AG10803 (cell line): ENCODE measurements at regions not wholly inside any gene's neighbourhood (a gene's known extent, or its start where the extent isn't known, plus 50 kb on each side); places are given as distances from the start of the nearest gene placed in this dataset.

Source experiments
- DNase-seq: peaks from one replicate; pipeline ENCODE4 v3.0.0; 2010; ENCODE audit warnings: low read depth
- H3K4me3 ChIP-seq: 2 replicates; pipeline ENCODE4 v1.5.1; 2011; ENCODE audit warnings: mild to moderate bottlenecking, low read length, control low read depth
- CTCF ChIP-seq: conservative IDR thresholded peaks from 2 replicates; pipeline ENCODE4 v1.5.1; 2011; ENCODE audit warnings: mild to moderate bottlenecking, low read length, control low read depth, inconsistent platforms

DNA sequence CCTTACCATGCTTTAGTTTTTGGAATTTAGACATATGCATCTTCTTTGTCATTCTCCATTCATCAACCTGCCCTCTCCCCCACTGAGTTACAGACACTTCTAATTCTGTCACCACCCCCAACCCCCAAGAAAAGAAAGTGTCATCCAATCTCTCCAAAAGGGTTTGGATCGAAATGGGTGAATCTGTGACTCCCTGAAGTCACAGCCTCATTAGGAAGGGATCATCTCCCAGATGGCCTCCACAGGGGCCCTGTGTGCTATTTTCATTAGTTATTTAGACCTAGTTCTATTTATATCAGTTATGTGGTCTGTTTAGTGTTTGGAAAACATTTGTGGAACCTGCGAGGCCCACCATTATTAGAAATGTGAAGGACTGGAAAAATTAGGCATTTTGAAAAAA, 191.0 kb upstream of the ATP2B1 start:
- TF ChIP-seq CTCF: no peak
- H3K4me3 ChIP-seq: no peak overlapping the region
- no peak for DNase-seq

GRCh38 chr12:89895591-89895990, 187.0 kb upstream of the ATP2B1 start:
- no peak for TF ChIP-seq CTCF
- DNase-seq: no peak
- no peak overlapping the region for H3K4me3 ChIP-seq

GRCh38 chr12:89895101-89895500, 186.5 kb upstream of the ATP2B1 start:
- TF ChIP-seq CTCF: no peak
- H3K4me3 ChIP-seq: no peak overlapping the region
- DNase-seq: no peak

- no peak for TF ChIP-seq CTCF
- no peak overlapping the region for H3K4me3 ChIP-seq
- DNase-seq: peak; percentile 75
These were observed 185.5 kb upstream of the ATP2B1 start for GRCh38 chr12:89893972-89894706.

DNA sequence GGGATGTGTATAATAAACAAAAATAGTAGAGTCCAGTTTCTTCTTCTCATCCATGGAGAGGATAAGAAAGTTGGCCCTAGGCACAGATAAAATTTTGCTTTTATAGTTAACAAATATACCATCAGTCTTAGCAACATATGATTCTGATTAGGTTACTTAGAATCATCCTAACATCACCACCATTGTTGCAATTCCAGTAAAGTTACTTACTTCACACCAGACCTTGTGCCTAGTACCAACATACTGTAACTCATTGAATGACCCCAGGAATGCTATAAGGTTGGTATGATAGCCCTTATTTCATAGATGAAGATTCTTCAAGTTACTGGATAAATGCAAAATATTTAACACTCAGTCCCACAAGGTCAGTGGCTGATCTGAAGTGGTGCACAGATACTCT, 183.8 kb upstream of the ATP2B1 start:
- DNase-seq: peak; percentile 52
- no peak overlapping the region for H3K4me3 ChIP-seq
- no peak for TF ChIP-seq CTCF

GRCh38 chr12:89891933-89892332, 183.3 kb upstream of the ATP2B1 start:
- no peak for DNase-seq
- no peak overlapping the region for H3K4me3 ChIP-seq
- TF ChIP-seq CTCF: no peak

GRCh38 chr12:89890161-89890560, 181.5 kb upstream of the ATP2B1 start:
- DNase-seq: peak; percentile 9
- no peak for TF ChIP-seq CTCF
- no peak overlapping the region for H3K4me3 ChIP-seq
